ENCODE measurements at regions not wholly inside any gene's neighbourhood (a gene's known extent, or its start where the extent isn't known, plus 50 kb on each side); places are given as distances from the start of the nearest gene placed in this dataset.

DNA sequence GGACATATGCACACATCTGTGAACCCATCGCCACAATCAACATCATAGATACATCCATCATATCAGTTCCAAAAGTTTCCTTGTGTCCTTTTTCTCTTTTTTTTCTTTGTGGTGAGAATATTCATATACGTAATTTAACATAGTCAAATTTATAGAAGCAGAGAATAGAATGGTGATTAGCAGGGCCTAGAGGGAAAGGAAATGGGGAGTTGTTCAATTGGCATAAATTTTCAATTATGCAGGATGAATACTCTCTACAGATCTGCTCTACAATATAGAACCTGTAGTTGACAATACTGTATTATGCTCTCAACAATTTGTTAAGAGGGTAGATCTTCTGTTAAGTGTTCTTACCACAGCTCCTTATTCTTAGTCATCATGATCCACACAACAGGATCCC lies 413.2 kb downstream of the SHISA9 start:
- no peak for TF ChIP-seq ZNF114 (CRISPR knock-in tag; IDR thresholded peaks at IDR 0.05)
- TF ChIP-seq, protein P1, sequence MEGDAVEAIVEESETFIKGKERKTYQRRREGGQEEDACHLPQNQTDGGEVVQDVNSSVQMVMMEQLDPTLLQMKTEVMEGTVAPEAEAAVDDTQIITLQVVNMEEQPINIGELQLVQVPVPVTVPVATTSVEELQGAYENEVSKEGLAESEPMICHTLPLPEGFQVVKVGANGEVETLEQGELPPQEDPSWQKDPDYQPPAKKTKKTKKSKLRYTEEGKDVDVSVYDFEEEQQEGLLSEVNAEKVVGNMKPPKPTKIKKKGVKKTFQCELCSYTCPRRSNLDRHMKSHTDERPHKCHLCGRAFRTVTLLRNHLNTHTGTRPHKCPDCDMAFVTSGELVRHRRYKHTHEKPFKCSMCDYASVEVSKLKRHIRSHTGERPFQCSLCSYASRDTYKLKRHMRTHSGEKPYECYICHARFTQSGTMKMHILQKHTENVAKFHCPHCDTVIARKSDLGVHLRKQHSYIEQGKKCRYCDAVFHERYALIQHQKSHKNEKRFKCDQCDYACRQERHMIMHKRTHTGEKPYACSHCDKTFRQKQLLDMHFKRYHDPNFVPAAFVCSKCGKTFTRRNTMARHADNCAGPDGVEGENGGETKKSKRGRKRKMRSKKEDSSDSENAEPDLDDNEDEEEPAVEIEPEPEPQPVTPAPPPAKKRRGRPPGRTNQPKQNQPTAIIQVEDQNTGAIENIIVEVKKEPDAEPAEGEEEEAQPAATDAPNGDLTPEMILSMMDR (conservative IDR thresholded peaks at IDR 0.05; ENCODE audit: low read depth in 2 of 2) = no peak
- no peak for TF ChIP-seq EZH2 (IDR thresholded peaks at IDR 0.05; ENCODE audit: low read depth, unreplicated experiment)
- no peak for TF ChIP-seq CREB1 (CRISPR knock-in tag; IDR thresholded peaks at IDR 0.05; ENCODE audit: low read depth)
- TF ChIP-seq STAT1 (IDR thresholded peaks at IDR 0.05; ENCODE audit: unreplicated experiment) = no peak
- TF ChIP-seq POLR2AphosphoS5 (IDR thresholded peaks at IDR 0.05; ENCODE audit: low read depth) = no peak
